NCI-H2227 (cell line): ENCODE measurements at regions not wholly inside any gene's neighbourhood (a gene's known extent, or its start where the extent isn't known, plus 50 kb on each side); places are given as distances from the start of the nearest gene placed in this dataset.
"Not testable (repeated sequence)": the region's sequence is repeated elsewhere in the genome, so short reads cannot be mapped to it uniquely, and the experiment has no call there.

ENCODE experiments used
- DNase-seq: peaks from one replicate; lab custom pipeline; 2025; ENCODE audit not compliant: unreplicated experiment; lab: John Stamatoyannopoulos, UW

DNA sequence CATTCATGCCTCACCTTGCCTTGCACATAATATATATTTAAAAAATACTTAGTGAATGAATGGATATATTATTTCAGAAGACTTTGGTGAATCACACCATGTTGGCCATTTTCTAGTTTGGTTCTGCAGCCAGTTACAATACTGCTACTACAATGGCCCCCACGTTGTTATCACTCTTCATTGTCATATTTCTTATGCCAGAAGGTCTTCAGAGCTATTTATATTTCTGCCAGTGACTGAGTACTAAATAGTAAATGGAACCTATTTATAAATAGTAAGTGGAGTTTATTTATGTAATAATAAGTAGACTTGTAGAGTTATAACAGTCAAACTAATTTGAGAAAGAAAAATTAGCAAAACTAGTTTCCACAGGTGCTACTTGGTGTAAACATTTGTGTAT lies 516.6 kb upstream of the SYT4 start:
- DNase-seq = no peak

DNA sequence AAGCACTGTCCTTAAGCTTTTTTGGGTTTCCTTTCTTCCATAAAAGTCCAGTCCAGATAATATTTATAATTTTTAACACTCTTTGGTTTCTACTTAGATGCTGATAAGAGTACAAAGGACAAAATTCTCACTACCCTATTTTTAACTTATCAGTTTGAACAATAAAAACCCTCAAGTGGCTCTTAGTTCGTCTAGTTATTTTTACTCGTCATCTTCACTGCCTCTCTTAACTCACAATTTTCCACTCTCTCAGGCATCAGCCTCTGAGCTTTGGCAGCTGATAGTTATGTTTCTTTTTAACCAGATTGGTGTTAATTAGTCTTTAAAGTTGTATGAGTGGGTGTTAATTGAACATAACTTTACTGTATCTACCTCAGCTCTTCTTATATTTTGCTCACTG lies 517.1 kb upstream of the SYT4 start:
- no peak for DNase-seq

DNA sequence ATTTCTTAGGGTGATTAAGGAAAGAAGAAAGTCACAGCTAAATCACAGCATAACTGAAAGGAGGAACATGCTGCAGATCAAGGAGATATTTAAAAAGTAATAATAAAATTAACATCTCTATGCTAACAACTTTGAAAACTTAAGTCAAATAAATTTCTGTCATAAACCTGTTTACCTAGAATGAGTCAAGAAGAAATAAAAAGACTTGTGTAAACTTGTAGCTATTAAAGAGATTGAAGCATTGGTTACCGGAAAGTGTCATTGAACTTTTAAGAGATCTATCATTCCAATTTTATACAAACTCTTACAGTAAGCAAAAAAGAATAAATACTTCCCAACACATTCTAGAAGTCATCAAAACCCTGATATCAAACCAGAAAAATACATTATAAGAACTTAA lies 520.1 kb upstream of the SYT4 start:
- DNase-seq = no peak

DNA sequence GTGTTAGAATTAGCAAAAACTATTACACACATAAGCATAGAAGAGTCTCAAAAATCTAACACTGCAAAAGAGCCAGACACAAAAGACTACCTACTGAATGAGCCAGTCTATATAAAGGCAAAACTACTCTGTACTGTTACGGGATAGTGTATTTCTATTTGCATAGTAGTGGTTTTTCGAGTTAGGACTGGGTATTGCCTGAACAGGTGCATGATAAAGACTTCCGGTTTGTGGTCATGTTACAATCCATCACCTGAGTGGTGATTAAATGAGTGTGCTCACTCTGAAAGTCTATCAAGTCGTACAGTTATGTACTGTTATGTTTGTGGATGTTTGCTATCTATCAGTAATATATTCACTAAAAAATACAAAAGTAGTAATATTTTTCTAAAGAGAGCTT lies 523.3 kb upstream of the SYT4 start:
- no peak for DNase-seq

DNA sequence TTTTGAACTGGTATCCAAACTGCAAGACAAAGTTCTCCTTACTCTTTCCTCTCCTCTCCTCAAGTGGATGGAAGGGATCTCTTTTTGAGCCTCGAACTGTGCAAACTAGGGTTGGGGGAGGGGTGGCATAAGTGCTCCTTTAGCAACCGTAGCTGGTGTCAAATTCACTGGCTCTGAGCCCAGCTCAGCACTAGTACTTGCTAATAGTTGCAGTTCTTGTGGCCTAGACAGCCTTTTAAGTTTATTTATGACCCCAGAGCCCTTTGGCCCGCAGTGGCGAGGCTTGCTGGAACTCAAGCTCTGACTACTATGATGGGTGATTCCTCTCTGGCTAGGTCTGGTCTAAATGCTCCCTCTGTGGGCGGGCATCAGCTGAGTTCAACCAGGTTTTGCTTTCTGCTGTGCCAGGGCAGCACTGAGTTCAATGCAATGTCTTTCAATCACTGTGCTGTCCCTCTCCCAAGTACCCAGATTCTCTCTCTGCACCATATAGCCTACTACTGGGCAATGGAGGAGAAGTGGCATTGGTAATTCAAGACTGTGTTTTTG lies 528.4 kb upstream of the SYT4 start:
- no peak for DNase-seq

DNA sequence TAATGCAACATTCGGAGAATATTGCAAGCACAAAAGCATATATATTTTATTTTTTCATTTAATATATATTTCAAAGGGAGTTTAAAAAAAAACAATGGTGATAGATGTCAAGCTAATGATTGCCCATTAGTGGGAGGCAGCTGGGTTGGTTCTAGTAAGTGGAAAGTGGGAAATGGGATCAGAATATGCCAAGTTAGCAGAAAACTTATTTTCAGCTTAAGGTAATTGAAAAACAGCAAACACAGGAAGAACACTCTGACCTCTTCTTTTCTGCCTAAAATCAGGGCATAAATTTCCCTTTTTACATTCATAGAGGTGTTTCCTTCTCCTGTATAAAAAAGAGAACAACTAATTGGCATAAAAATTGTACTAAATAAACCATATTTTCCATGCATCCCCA lies 535.3 kb upstream of the SYT4 start:
- DNase-seq = no peak

DNA sequence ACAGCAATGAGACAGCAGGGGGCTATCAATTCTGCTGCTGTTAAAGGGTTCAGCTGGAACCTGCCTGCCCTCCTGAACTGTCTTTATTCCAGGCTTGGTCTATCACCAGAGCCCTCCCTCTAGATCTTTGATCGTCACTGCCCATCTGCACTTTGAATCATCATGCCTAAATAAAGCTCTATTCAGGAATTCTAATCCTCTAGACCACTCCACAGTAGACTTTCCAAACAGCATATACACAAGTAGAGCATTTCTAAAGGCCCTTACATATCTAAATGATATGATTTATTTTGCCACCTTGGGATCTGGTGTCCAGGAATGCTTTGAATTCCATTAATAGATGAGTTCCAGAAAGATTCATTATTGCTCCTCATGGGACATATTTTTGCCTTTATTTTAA lies 542.1 kb upstream of the SYT4 start:
- DNase-seq = no peak

DNA sequence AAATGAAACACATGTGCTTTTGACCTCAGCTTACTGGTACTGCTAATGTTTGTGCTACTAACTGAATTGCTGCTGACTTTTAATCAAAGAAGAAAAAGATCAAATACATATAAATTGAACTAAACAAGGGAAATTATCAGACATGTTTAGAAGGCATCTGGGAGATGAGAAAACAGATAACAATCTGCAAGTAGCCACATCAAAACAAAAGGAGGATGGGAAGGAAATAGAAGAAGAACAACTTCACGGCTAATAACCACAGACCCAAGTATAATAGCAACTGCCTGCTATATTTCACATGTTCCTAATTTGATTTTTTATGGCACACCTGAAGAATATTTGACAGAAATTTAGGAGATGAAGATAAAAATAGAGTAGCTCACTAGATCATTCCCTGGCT lies 542.6 kb upstream of the SYT4 start:
- no peak for DNase-seq

DNA sequence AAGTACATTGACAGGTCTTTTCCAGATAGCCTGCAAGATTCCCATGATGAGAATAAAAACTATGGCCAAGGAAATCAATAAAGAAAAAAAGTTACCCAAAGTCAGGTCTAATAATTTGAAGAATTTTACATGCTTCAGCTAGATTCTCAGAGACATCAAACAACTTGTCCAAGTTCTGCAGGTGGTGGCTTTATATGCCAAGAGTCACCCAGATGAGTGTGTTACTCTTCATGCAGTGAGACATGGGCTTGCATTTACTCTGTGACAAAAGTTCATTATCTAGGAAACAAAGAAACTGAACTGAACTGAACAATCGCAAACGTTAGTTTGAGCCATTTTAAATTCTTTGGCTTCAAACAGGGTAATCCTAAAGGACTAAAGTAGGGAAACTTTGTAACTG lies 548.5 kb upstream of the SYT4 start:
- DNase-seq = no peak

DNA sequence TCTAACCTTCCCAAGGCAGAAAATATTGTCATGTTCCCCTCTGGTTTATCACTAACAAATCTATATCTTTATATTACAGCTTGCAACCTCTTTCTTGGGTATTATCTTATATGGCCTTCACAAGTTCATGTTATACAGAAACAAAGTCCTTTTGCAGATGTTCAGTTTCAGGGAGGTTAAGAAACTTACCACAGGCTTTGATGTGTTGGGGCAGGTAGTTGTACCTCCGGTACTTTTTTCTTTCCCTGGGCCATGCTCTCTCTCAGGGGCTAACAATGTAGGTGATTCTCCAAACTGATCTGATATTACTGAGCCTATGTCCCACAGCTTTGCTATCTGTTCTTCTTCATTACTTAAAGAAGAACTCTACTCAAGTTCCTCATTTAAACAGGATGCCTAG lies 548.9 kb upstream of the SYT4 start:
- DNase-seq = no peak

DNA sequence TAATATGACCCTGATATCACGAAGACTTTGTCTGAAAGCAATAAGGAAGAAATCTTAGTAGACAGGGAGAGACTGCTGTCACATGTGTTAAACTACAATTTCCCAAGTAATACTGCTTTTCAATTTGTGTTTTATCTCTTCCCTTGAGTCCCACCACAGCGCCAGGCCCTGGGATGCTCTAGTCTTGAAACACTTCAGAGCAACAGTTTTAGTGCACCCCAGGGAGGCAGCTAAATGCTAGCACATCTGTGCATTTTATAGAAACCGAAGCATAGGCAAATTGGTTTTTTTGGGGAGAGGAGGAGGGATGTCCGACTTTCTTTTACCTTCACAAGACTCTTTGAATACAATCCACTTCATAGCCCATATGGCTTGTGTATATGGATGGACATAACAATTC lies 550.0 kb upstream of the SYT4 start:
- DNase-seq = no peak

DNA sequence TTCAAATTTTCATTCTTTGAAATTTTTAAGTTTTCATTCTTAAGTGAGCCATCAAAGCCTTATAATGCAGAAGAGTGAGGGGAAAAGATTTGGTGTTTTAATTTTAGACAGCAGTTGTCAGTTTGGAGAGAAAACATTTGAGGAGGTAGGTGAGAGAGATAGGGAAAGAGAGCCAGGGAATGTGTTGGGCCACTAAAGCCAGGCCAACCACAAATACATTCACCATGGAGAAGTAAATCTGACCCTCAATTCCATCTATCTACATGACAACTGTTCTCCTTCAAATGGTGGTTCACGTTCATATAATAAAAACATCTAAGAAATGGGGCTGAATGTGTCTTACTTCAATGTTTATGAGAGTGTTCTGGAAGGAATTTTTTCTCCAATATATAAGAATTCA lies 553.0 kb upstream of the SYT4 start:
- DNase-seq = no peak

DNA sequence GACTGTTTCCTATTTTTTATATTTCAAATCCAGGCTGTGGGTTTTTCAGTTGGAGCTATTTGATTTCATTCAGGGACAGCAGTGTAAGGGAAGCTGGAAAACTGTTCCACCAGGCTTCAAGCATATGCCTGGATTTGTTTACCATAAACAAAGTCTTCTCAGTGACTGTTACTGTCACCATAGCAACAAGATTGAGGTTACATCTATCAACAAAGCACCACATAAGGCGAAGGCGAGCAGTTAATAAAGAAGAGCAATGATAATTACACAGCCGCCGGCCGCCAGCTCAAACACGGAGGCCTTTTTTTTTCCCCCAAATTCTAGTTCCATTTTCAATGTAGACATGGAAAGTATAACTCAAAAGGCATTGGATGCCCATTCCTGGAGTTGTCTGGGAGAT lies 553.7 kb upstream of the SYT4 start:
- peak; percentile 82 for DNase-seq

DNA sequence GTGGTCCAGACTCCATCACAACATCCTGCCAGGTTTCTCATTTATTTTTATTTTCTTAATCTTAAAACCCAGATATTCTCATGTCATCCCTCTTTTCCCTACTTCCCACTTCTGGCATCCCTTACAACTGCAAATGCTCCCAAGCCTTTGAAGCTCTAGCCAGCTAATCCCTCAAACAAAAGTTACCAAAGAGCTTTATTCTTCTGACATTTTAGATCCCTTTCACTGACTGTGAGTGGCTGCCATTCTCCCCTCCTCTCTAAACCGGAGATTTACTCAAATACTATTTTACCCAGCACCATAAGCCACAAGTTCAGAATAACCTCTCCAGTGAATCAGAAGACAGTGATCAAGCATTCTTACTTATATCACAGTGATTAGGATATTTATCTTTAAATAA lies 569.0 kb upstream of the SYT4 start:
- DNase-seq = no peak

DNA sequence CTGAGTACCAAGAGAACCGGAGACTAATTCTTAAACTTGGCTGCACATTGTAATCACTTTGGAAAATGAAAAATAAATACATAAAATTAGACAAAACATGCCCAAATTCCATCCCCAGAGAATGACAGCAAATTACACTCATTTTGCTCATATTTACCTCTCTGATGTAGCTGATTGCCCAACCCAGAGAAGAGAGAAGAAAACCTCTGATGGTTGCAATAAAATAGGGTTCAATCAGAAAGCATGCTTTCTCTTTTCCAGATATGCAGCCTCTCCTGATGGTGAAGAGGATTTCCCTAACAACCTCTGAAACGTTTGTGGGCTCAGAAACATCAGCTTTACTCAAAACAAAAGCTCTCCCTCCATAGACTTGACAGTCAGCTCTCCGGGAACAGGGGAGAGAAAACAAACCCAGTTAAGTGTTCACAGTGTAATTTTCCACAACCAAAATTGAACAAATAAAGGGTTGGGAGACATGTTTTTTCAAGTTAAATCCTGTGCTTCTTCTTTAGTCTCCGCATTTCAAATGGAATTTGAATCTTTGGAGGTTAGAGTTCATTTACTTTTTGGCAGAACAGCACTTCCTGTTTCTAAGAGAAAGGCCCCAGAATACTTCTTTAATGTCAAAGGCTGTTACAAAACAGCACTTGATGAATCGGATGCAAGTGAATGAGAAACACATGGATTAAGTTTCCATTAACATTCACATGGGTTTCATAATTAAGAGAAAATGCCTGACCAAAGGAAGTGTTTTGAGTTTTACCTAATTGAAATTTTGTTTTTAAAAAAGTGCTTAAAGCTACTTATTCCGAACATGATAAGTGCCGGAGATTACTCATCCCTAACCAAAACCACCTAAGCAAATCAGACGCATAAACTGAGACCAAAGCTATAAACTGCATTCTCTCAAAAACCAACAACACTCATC lies 570.1 kb upstream of the SYT4 start:
- DNase-seq = no peak

DNA sequence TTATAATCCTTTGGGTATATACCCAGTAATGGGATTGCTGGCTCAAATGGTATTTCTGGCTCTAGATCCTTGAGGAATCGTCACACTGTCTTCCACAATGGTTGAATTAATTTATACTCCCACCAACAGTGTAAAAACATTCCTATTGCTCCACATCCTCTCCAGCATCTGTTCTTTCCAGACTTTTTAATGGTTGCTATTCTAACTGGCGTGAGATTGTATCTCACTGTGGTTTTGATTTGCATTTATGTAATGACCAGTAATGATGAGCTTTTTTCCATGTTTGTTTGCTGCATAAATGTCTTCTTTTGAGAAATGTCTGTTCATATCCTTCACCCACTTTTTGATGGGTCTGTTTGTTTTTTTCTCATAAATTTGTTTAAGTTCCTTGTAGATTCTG lies 572.5 kb upstream of the SYT4 start:
- DNase-seq = not testable (repeated sequence)

DNA sequence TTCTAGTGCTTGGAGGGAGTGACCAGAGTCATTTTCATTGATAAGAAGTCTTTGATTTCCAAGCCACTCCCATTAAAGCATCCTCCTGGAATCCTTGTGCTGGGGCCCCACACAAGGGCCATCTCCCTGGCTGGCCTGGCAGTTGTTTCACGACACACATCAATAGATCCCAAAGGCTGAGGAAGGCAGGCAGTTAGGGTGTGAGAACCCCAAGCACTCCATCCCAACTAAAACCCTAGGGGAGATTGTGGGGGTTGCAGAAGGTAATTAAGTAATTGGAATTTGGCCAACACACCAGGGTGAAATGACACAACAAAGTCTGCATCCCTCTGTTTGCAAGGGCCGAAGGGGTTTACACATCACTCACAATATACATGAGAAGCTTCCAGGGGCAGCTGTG lies 578.1 kb upstream of the SYT4 start:
- no peak for DNase-seq

DNA sequence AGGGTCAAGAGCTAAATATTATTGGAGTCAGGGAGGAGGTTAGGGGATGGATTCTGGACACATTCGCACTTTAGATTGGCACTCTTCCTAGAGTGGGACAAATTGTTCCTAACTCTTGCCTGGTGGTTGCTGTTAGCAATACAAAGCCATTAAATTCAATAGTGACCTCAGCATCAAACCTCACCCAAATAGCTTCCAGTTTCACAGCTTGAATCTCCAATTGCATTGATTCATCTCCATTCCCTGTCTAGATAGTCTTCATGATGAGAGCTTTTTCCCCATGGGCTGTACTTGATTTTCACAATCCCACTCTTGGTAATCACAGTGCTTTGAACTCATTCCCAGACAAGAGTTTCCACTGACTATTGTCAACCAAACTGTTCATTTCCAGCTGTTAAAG lies 585.9 kb upstream of the SYT4 start:
- no peak for DNase-seq

DNA sequence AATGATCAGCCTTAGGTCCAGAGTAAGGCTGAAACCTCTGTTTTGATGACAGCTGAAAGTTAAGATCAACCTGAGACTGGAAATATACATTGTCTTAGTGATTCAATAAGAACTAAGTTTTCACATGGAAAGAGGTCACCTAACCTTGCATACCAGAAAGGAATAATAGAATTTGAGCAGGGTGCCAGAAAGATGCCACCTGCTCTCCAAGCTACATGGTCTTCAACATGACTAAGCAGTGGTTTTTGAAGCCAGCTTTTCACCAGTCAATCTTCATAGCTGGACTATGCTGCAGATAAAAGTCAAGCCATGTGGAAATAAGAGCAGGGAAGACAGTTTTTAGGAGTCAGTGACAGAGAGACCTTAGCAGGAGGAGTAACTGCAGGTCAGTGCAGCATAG lies 589.4 kb upstream of the SYT4 start:
- no peak for DNase-seq

DNA sequence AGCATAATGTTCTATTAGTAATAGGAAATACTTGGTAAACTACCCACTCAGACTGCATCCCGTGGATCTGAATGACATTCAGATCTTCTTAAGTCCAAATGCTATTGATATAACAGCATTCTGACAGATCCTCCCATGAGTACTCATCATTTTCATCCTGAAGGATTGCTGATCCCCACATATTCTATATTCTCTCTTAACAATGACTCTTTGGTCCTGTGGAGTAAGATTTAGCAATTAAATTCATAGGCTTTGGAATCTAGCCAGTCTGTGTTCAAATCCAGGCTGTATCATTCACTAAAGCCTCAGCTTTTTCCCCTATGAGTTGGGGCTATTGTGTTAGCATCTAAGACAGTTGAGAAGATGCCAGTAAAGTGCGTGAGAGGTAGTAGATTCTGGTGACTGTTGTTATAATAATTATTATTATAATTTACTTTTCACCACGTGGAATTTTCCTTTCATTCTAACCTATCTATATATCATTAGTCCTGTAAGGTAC lies 591.3 kb upstream of the SYT4 start:
- no peak for DNase-seq

DNA sequence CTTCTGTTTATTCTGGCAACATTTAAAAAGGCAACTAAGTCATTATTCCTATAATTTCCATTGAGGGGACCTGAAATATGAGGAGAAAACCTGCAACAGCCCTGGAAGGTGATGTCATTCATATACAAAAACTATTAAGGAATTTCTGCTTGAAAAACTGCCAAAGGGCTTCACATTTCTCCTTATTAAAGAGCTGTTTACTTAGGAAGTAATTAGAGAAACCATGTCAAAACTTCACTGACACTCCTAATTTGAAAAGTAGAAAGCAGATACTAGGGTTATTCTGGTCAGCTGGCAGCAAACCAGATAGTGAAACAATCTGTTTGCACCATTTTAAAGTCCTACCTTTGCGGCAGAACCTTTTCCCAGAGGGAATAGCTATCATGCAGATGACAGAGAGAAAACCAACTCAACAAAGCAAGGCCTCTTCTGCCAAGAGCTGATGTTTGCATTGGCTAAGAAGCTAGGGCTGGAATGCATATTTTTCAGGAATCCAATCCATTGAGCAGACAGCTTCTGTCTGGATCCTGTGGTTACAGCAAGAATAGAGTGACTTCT lies 592.2 kb upstream of the SYT4 start:
- no peak for DNase-seq

DNA sequence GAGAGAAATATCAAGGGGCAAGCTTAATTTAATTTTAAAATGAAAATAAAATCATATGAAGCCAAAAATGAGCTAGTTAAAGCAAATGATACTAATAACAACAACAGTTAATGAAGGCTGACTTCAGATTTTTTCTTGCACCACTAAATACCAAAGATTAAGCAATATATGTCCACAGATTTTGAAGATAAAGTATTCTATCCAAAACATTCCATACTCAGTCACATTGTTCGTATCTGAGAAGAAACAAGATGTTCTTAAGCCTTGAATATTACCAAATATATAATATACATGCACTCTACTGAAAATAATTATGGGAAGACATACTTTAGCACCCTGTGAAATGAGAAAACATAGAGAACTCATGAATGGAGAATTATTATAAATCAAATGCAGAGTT lies 593.3 kb upstream of the SYT4 start:
- DNase-seq = no peak
